ENCODE measurements at regions not wholly inside any gene's neighbourhood (a gene's known extent, or its start where the extent isn't known, plus 50 kb on each side); places are given as distances from the start of the nearest gene placed in this dataset.

DNA sequence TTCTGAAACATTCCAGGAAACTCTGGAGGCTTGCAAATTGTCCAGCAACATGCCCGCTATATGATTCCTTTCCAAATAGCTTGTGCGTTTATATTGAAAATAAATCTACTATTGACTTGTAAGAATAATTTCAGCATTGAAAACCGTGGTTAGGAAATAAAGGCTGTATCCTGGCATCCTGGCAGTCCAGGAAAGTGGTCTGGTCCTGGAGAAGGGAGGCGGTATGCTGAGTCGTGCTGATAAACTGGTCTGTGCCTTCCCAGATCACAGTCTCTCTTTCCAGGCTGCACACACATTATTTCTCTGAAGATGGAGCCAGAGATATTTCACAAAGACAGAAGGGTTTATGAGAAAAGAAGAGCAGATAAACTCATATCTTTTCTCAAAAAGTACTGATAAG lies 350.1 kb upstream of the COBL start:
- Mint-ChIP-seq H3K9me3 (ENCODE audit: unreplicated experiment) (peaks cover 2% of the 10 kb centered on the region), H3K4me1 (ENCODE audit: low read depth, unreplicated experiment) (peaks cover 9% of the 10 kb centered on the region), H3K27ac (ENCODE audit: unreplicated experiment) (no peak overlapping the region), H3K4me3 (ENCODE audit: unreplicated experiment) (no peak overlapping the region), H3K27me3 (ENCODE audit: unreplicated experiment) (no peaks in the 10 kb centered on the region), H3K36me3 (ENCODE audit: unreplicated experiment) (no peaks in the 10 kb centered on the region)
- TF ChIP-seq, protein P1, sequence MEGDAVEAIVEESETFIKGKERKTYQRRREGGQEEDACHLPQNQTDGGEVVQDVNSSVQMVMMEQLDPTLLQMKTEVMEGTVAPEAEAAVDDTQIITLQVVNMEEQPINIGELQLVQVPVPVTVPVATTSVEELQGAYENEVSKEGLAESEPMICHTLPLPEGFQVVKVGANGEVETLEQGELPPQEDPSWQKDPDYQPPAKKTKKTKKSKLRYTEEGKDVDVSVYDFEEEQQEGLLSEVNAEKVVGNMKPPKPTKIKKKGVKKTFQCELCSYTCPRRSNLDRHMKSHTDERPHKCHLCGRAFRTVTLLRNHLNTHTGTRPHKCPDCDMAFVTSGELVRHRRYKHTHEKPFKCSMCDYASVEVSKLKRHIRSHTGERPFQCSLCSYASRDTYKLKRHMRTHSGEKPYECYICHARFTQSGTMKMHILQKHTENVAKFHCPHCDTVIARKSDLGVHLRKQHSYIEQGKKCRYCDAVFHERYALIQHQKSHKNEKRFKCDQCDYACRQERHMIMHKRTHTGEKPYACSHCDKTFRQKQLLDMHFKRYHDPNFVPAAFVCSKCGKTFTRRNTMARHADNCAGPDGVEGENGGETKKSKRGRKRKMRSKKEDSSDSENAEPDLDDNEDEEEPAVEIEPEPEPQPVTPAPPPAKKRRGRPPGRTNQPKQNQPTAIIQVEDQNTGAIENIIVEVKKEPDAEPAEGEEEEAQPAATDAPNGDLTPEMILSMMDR (IDR thresholded peaks at IDR 0.05; ENCODE audit: partially characterized antibody, unreplicated experiment): no peak
- DNase-seq: no peak

- Mint-ChIP-seq H3K27me3 (ENCODE audit: unreplicated experiment) (no peaks in the 10 kb centered on the region), H3K36me3 (ENCODE audit: unreplicated experiment) (no peaks in the 10 kb centered on the region), H3K27ac (ENCODE audit: unreplicated experiment) (no peak overlapping the region), H3K9me3 (ENCODE audit: unreplicated experiment) (peaks cover 2% of the 10 kb centered on the region), H3K4me3 (ENCODE audit: unreplicated experiment) (no peak overlapping the region), H3K4me1 (ENCODE audit: low read depth, unreplicated experiment) (peaks cover 9% of the 10 kb centered on the region)
- DNase-seq: no peak
- TF ChIP-seq, protein P1 (IDR thresholded peaks at IDR 0.05; ENCODE audit: partially characterized antibody, unreplicated experiment): no peak
Measured at GRCh38 chr7:51666266-51666665, 349.7 kb upstream of the COBL start.

- H3K4me3 Mint-ChIP-seq (ENCODE audit: unreplicated experiment): no peak overlapping the region
- no peaks in the 10 kb centered on the region for H3K9me3 Mint-ChIP-seq (ENCODE audit: unreplicated experiment)
- H3K27ac Mint-ChIP-seq (ENCODE audit: unreplicated experiment): no peak overlapping the region
- H3K4me1 Mint-ChIP-seq (ENCODE audit: low read depth, unreplicated experiment): peaks cover 9% of the 10 kb centered on the region
- TF ChIP-seq, protein P1 (IDR thresholded peaks at IDR 0.05; ENCODE audit: partially characterized antibody, unreplicated experiment): no peak
- no peak for DNase-seq
- no peaks in the 10 kb centered on the region for H3K36me3 Mint-ChIP-seq (ENCODE audit: unreplicated experiment)
- no peaks in the 10 kb centered on the region for H3K27me3 Mint-ChIP-seq (ENCODE audit: unreplicated experiment)
Measured at GRCh38 chr7:51665045-51665780, 348.6 kb upstream of the COBL start.

GRCh38 chr7:51660516-51660915 lies 343.9 kb upstream of the COBL start:
- Mint-ChIP-seq H3K9me3 (ENCODE audit: unreplicated experiment) (no peaks in the 10 kb centered on the region), H3K4me1 (ENCODE audit: low read depth, unreplicated experiment) (peaks cover 9% of the 10 kb centered on the region), H3K4me3 (ENCODE audit: unreplicated experiment) (no peak overlapping the region), H3K36me3 (ENCODE audit: unreplicated experiment) (no peaks in the 10 kb centered on the region), H3K27me3 (ENCODE audit: unreplicated experiment) (no peaks in the 10 kb centered on the region), H3K27ac (ENCODE audit: unreplicated experiment) (no peak overlapping the region)
- TF ChIP-seq, protein P1 (IDR thresholded peaks at IDR 0.05; ENCODE audit: partially characterized antibody, unreplicated experiment): no peak
- no peak for DNase-seq

GRCh38 chr7:51658684-51659083 lies 342.1 kb upstream of the COBL start:
- no peak overlapping the region for H3K27ac Mint-ChIP-seq (ENCODE audit: unreplicated experiment)
- H3K27me3 Mint-ChIP-seq (ENCODE audit: unreplicated experiment): no peaks in the 10 kb centered on the region
- H3K9me3 Mint-ChIP-seq (ENCODE audit: unreplicated experiment): no peaks in the 10 kb centered on the region
- no peaks in the 10 kb centered on the region for H3K36me3 Mint-ChIP-seq (ENCODE audit: unreplicated experiment)
- peaks cover 3% of the 10 kb centered on the region for H3K4me1 Mint-ChIP-seq (ENCODE audit: low read depth, unreplicated experiment)
- DNase-seq: no peak
- TF ChIP-seq, protein P1 (IDR thresholded peaks at IDR 0.05; ENCODE audit: partially characterized antibody, unreplicated experiment): no peak
- H3K4me3 Mint-ChIP-seq (ENCODE audit: unreplicated experiment): no peak overlapping the region
